Right lobe of liver (tissue), 4 donors: ENCODE measurements at regions not wholly inside any gene's neighbourhood (a gene's known extent, or its start where the extent isn't known, plus 50 kb on each side); places are given as distances from the start of the nearest gene placed in this dataset.
"Not testable (repeated sequence)": the region's sequence is repeated elsewhere in the genome, so short reads cannot be mapped to it uniquely, and the experiment has no call there.

Source experiments
- POLR2A ChIP-seq: fragments of 450-650 bp; IDR thresholded peaks from one replicate; pipeline ENCODE4 v1.6.1; 2017; ENCODE audit warnings: antibody characterized with exemption, mild to moderate bottlenecking
- TF ChIP-seq, protein P1 (sequence below), 4 donors: fragments of 200-600 bp in 3 of 4; fragments of 450-650 bp in 1 of 4; IDR thresholded peaks; one replicate each; pipeline versions ENCODE4 v1.5.1 to v1.8.0; 2016 to 2022; ENCODE audit warnings: antibody characterized with exemption in 4 of 4, mild to moderate bottlenecking in 2 of 4
- donor health status: DM: no; HTN: no; CAD: no.
- donor health status: DM: no; HTN: no; CAD: no.
- donor health status: DM: no; HTN: yes; CAD: no.

DNA sequence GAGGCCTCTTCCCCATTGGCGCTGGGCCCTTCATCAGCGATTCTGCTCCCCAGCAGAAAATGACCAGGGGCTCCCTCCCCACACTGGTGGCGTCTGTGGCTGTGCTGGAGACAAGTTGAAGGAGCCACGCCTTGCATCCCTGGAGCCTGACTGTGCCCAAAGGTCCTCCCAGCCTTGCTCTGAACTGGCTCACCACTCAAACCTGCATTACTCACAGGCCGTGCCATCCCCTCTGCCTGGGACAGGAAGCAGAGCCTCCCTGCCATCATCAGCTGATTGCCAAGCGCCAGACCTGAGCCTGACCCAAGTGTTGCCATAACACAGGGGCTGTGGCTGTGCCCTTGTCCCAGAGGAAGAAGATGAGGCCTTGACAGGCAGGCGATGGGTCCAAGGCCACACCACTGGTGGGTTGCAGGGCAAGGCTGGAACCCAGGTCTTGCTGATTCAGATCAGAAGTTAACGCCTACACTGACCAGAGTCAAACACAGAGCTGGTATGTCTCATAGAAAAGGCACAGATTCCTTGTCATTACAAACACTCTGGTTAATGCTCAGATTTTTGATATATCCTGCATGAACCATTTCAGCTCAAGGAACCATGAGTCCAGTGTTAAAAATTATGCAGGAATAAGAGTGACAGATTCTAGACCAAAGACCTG is 151.1 kb downstream of the BCL2L11 start:
- TF ChIP-seq, protein P1, sequence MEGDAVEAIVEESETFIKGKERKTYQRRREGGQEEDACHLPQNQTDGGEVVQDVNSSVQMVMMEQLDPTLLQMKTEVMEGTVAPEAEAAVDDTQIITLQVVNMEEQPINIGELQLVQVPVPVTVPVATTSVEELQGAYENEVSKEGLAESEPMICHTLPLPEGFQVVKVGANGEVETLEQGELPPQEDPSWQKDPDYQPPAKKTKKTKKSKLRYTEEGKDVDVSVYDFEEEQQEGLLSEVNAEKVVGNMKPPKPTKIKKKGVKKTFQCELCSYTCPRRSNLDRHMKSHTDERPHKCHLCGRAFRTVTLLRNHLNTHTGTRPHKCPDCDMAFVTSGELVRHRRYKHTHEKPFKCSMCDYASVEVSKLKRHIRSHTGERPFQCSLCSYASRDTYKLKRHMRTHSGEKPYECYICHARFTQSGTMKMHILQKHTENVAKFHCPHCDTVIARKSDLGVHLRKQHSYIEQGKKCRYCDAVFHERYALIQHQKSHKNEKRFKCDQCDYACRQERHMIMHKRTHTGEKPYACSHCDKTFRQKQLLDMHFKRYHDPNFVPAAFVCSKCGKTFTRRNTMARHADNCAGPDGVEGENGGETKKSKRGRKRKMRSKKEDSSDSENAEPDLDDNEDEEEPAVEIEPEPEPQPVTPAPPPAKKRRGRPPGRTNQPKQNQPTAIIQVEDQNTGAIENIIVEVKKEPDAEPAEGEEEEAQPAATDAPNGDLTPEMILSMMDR (IDR thresholded peaks at IDR 0.05) = not testable (repeated sequence)
- TF ChIP-seq POLR2A = not testable (repeated sequence)
